T47D (cell line): ENCODE measurements at regions not wholly inside any gene's neighbourhood (a gene's known extent, or its start where the extent isn't known, plus 50 kb on each side); places are given as distances from the start of the nearest gene placed in this dataset.

Source experiments
- DNase-seq, 2 experiments: peaks; one replicate each; pipeline versions ENCODE4 v3.0.0 to v3.0.0-alpha.2; 2011 to 2012; ENCODE audit warnings: low read depth in 1 of 2, low spot score in 1 of 2
- JUND ChIP-seq: IDR thresholded peaks from 2 replicates; pipeline ENCODE4 v1.6.1; 2012; ENCODE audit warnings: low read depth
- in situ Hi-C: cut with HindIII; loops from 2 replicates; pipeline ENCODE4 v1.10.0; 2016; ENCODE audit warnings: low sequenced_read_pairs, low pct_unique_long_range_greater_than_20kb

- no peak for DNase-seq
- in situ Hi-C loops = no loop called here
- TF ChIP-seq JUND = no peak
Measured at GRCh38 chr18:72329533-72329932, 214.6 kb downstream of the CBLN2 start.

DNA sequence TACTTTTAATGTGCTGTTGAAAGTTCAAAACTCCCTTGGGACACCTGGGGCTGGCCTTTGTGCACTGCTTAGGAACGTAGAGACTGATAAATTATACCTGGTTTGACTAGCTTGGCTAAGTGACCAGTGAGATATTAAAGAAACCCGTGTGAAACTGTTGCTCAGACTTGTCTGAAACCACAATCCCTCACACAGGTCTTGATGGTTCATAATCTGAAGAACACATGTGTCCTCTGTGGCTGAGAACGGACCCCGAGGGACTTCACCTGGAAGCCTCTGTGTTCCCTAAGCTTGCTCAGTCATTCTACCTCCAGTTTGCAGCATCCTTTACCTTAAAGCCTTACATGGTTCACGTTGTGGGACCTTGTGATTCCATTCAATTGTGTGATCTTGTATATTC lies 218.8 kb downstream of the CBLN2 start:
- TF ChIP-seq JUND = no peak
- in situ Hi-C loops = no loop called here
- no peak for DNase-seq

GRCh38 chr18:72324677-72325076 lies 219.5 kb downstream of the CBLN2 start:
- no peak for TF ChIP-seq JUND
- in situ Hi-C loops = no loop called here
- no peak for DNase-seq

GRCh38 chr18:72316497-72316896 lies 227.6 kb downstream of the CBLN2 start:
- in situ Hi-C loops = no loop called here
- TF ChIP-seq JUND = no peak
- DNase-seq = no peak

GRCh38 chr18:72283148-72283925 lies 260.8 kb downstream of the CBLN2 start:
- TF ChIP-seq JUND = no peak
- in situ Hi-C loops = no loop called here
- no peak for DNase-seq

- in situ Hi-C loops = no loop called here
- no peak for DNase-seq
- TF ChIP-seq JUND = no peak
Measured at GRCh38 chr18:72273025-72273424, 271.1 kb downstream of the CBLN2 start.

DNA sequence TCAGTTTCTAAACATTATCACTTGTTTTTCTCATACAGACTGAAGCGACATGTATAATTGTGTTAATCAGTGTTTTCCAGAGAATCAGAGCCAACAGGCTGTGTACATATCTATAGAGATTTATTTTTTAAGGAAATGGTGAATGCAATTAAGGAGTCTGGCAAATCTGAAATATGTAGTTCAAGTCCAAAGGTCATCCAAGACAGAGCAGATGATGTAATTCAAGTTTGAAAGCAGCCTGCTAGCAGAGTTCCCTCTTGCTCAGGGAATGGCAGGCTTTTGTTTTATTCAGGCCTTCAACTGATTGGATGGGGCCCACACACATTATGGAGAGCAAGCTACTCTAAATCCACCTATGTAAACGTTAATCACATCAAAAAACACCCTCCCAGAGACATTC lies 282.6 kb downstream of the CBLN2 start:
- in situ Hi-C loops = no loop called here
- DNase-seq = no peak
- no peak for TF ChIP-seq JUND

- in situ Hi-C loops = no loop called here
- no peak for TF ChIP-seq JUND
- no peak for DNase-seq
Measured at GRCh38 chr18:72246076-72246475, 298.1 kb downstream of the CBLN2 start.

DNA sequence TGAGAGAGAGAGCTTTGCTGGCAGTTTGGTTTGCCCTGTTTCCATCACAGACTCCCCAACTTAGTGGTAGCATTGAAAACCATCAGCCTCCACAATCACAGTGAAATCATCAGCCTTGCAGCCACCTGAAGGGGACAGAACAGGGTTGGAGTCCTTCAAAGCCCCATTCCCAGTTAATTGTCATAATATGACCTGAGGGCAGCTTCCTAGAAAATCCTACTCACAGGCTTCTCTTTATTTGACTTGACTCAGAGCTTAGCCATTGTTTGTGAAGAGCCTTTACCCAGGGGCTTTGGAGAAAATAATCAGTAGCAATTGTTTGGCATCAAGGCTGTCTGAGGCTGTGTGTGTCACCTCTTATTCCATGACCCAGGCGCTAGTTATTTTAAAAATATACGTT lies 308.7 kb downstream of the CBLN2 start:
- no peak for TF ChIP-seq JUND
- DNase-seq = peak in 1 of 2 experiments; percentile 14
- in situ Hi-C loops = no loop called here

- DNase-seq = peak in 1 of 2 experiments; percentile 2
- no peak for TF ChIP-seq JUND
- in situ Hi-C loops = no loop called here
Measured at GRCh38 chr18:72233106-72233505, 311.0 kb downstream of the CBLN2 start.

DNA sequence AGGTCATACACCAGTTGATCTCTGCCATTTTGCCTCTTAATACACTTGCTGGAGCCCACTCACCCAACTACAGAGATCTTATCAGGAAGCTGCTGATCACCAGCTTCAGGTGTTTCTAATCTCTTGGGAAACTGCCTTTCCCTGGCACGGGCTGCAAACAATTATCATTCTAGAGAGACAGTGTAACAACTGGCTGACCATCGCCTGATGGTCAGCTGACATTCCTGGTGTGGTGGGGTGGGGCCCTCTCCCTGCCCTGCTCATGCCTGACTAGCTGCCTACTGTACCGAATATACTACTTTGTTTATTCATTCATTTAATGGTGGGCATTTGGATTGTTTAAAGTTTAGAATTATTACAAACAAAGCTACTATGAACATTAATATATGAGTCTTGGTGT lies 311.5 kb downstream of the CBLN2 start:
- TF ChIP-seq JUND = no peak
- in situ Hi-C loops = no loop called here
- no peak for DNase-seq

GRCh38 chr18:72225958-72226357 lies 318.2 kb downstream of the CBLN2 start:
- in situ Hi-C loops = no loop called here
- no peak for DNase-seq
- no peak for TF ChIP-seq JUND

GRCh38 chr18:72223733-72224132 lies 320.4 kb downstream of the CBLN2 start:
- DNase-seq = no peak
- in situ Hi-C loops = no loop called here
- no peak for TF ChIP-seq JUND

DNA sequence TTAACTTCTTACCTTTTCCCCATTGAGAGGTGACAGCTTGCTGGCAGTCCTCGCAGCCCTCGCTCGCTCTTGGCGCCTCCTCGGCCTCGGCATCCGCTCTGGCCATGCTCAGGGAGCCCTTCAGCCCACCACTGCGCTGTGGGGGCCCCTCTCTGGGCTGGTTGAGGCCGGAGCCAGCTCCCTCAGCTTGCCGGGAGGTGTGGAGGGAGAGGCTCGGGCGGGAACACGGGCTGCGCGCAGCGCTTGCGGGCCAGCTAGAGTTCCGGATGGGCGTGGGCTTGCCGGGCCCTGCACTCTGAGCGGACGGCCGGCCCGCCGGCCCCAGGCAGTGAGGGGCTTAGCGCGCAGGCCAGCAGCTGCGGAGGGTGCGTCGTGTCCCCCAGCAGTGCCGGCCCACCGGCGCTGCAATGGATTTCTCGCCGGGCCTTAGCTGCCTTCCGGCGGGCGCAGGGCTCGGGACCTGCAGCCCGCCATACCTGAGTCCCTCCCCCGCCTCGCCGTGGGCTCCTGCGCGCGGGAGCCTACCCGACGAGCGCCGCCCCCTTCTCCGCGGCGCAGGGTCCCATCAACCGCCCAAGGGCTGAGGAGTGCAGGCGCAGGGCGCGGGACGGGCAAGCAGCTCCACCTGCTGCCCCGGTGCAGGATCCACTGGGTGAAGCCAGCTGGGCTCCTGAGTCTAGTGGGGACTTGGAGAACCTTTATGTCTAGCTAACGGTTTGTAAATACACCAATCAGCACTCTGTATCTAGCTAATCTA lies 335.0 kb downstream of the CBLN2 start:
- DNase-seq = no peak
- no peak for TF ChIP-seq JUND
- in situ Hi-C loops = no loop called here
